ENCODE measurements at regions not wholly inside any gene's neighbourhood (a gene's known extent, or its start where the extent isn't known, plus 50 kb on each side); places are given as distances from the start of the nearest gene placed in this dataset.

- no peak for DNase-seq
Observed at GRCh38 chr17:77450742-77451244, 310.0 kb downstream of the SEC14L1 start.

GRCh38 chr17:77451245-77451893 is 310.6 kb downstream of the SEC14L1 start:
- peak; percentile 77 for DNase-seq

GRCh38 chr17:77451894-77452852 is 311.4 kb downstream of the SEC14L1 start:
- DNase-seq: peak; percentile 52

- peak; percentile 48 for DNase-seq
Observed at GRCh38 chr17:77453613-77454241, 313.0 kb downstream of the SEC14L1 start.

GRCh38 chr17:77454242-77455095 is 313.7 kb downstream of the SEC14L1 start:
- DNase-seq: peak; percentile 43

- peak; percentile 50 for DNase-seq
Observed at GRCh38 chr17:77455111-77455890, 314.5 kb downstream of the SEC14L1 start.

GRCh38 chr17:77455891-77456260 is 315.1 kb downstream of the SEC14L1 start:
- DNase-seq: no peak

GRCh38 chr17:77456271-77456950 is 315.6 kb downstream of the SEC14L1 start:
- peak; percentile 40 for DNase-seq

GRCh38 chr17:77456951-77457548 is 316.3 kb downstream of the SEC14L1 start:
- DNase-seq: peak; percentile 37

- no peak for DNase-seq
Observed at GRCh38 chr17:77457572-77458201, 316.9 kb downstream of the SEC14L1 start.

- DNase-seq: peak; percentile 53
Observed at GRCh38 chr17:77458202-77459017, 317.6 kb downstream of the SEC14L1 start.

GRCh38 chr17:77459018-77459755 is 318.4 kb downstream of the SEC14L1 start:
- peak; percentile 40 for DNase-seq

GRCh38 chr17:77460514-77461046 is 319.8 kb downstream of the SEC14L1 start:
- DNase-seq: no peak

GRCh38 chr17:77461277-77462057 is 320.7 kb downstream of the SEC14L1 start:
- no peak for DNase-seq

GRCh38 chr17:77462090-77462489 is 321.3 kb downstream of the SEC14L1 start:
- DNase-seq: no peak

- DNase-seq: no peak
Observed at GRCh38 chr17:77462553-77463497, 322.1 kb downstream of the SEC14L1 start.

Measured in stimulated activated CD4-positive, alpha-beta T cell treated with anti-CD3 and anti-CD28 coated beads, Interleukin-4, amount 100 ng/mL, for 1 hour (primary cell).